ENCODE measurements at regions not wholly inside any gene's neighbourhood (a gene's known extent, or its start where the extent isn't known, plus 50 kb on each side); places are given as distances from the start of the nearest gene placed in this dataset.
"Not testable (repeated sequence)": the region's sequence is repeated elsewhere in the genome, so short reads cannot be mapped to it uniquely, and the experiment has no call there.

- no peak for FAIRE-seq
Observed at GRCh38 chr17:33950061-33950460, 305.0 kb upstream of the CCL2 start.

- FAIRE-seq: no peak
Observed at GRCh38 chr17:33952425-33952824, 302.7 kb upstream of the CCL2 start.

- FAIRE-seq: no peak
Observed at GRCh38 chr17:33954597-33954996, 300.5 kb upstream of the CCL2 start.

DNA sequence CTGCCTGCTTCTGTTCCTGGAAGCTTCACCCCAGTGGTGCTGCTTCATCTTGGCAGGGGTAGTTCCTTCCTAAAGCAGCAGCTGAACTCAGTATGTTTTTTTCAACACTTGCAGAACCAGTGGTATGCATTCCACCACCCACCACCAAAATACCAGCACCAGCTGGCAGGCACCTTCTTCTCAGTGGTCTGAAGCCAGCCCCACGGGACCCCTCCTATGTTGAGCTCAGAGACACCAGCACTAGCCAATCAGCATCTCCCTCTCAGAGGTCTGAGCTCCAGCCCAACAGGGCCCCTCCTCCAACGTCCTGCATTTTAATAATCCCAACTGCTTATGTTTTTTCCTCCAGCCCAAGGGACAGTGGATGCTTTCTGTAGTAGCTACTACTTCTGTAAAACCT lies 299.6 kb upstream of the CCL2 start:
- no peak for FAIRE-seq

DNA sequence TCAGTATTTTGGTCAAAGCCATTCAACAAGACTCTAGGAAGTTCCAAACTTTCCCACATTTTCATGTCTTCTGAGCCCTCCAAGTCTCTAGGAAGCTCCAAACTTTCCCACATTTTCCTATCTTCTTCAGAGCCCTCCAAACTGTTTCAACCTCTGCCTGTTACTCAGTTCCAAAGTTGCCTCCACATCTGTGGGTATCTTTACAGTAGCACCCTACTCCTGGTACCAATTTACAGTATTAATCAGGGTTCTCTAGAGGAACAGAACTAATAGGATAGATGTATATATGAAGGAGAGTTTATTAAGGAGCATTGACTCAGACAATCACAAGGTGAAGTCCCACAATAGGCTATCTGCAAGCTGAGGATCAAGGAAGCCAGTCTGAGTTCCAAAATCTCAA lies 296.0 kb upstream of the CCL2 start:
- FAIRE-seq: not testable (repeated sequence)

- FAIRE-seq: no peak
Observed at GRCh38 chr17:33962857-33963655, 292.0 kb upstream of the CCL2 start.

- FAIRE-seq: no peak
Observed at GRCh38 chr17:33964344-33964979, 290.6 kb upstream of the CCL2 start.

DNA sequence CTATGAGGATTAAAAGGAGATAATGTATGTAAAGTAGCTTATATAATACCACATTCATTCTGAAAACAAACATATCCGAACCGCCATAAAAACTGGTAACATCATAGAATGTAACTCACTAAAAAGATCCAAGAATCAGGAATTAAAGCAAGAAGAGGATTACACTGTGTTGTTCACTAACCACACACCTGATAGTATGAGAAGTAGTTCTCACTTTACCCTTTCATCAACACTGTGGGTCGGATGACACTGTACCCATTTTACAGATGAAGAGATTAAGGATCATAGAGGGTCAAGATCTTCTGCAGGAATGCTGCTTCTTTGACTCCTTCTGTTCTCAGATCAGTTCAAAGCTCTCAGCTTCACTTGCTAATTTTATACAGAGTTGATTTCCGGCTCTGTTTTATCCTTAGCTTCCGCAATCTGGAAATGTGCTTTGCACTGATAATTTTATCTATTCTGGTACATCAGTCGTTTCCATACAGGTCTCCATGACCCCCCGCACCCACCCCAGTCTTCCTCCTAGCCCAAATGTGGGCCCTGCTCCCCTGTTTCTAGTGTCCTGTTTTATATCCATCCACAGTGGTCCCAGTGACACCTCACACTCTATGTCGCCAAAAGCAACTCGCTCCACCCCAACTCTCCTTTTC lies 288.6 kb upstream of the CCL2 start:
- no peak for FAIRE-seq

DNA sequence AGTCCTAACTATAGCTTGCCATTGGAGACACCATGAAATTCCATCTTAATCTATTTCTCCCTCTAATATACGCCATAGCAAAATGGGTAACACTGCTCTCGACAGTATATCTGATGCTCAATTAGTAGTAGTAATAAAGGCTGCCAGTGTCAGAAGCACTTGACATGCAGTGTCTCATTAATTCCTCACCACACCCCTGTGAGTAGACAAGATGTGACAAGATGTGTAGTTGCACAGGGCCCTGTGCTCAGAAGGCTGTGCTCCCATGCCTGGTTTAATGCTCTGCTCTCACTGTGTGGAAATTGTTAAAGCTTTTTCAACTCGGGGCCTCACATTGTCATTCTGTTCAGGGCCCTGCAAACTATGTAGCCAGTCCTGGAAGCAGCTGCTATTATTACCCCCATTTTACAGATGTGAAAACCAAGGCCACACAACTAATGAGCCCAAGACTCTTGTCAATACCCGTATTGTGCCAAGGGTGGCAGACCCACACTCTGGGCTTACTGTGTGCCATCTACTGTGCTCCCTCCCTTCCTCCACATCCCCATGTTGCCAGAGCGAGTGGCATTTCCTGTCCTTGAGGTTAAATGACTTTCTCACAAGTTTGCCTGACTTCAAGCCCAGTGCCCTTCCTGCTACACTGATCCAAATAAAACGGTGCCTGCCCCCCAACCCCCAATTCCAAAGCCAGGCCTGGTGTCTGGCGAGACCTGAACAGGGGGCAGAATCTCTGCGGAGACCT lies 287.3 kb upstream of the CCL2 start:
- no peak for FAIRE-seq

DNA sequence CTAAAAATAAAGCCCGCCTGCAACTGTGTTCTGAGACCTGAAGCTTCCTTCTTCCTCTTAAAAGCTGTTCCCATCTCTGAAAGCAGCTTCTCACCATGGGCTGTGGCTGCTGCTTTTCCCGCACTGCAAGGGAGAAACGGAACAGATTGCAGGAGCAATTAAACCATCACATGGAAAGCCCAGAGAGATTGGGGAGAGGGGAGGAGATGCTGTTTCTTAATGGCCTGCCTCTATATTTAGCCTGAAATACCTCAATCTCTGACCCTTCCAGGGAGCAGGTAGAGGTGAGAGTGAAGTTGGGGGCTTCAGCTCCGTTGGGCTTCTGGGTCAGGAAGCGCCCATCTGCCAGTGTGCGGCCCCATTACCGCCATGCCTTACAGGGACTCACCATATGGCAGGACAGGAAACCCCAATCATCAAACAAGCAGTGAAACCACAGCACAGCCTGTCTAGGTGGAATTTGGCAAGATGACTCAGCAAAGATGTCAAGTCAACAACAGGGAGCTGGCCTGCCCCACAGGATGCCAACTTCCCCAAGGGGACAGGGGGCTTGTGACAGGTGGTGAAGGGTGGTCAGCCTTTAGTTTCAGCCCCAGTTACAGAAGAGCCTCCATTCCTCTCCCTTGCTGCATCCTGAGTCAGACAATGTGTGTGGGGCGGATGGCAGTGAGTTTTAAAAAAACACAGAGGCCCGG lies 286.6 kb upstream of the CCL2 start:
- FAIRE-seq: no peak

- no peak for FAIRE-seq
Observed at GRCh38 chr17:33970279-33970678, 284.8 kb upstream of the CCL2 start.

- FAIRE-seq: no peak
Observed at GRCh38 chr17:33972763-33973162, 282.3 kb upstream of the CCL2 start.

GRCh38 chr17:33973491-33973890 lies 281.6 kb upstream of the CCL2 start:
- FAIRE-seq: no peak

DNA sequence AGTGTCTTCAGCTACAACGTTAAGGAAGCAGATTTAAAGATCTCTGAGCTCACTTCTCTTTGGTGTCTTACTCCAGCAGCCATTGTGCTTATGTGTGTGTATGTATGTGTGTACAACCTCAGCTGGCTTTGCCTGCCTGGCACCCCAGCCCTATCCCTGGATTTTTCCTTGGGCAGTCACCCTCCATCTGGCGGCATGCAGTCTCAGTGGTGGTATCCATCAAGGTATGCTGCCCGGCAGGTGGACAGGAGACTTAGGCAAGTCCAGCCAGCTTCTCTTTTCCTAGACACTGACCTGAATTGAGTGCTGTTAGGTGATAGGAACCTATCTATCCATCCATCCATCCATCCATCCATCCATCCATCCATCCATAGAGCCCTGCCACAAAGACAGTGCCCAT lies 280.8 kb upstream of the CCL2 start:
- no peak for FAIRE-seq

- FAIRE-seq: no peak
Observed at GRCh38 chr17:33976831-33977230, 278.3 kb upstream of the CCL2 start.

GRCh38 chr17:33977729-33978514 lies 277.2 kb upstream of the CCL2 start:
- FAIRE-seq: no peak

DNA sequence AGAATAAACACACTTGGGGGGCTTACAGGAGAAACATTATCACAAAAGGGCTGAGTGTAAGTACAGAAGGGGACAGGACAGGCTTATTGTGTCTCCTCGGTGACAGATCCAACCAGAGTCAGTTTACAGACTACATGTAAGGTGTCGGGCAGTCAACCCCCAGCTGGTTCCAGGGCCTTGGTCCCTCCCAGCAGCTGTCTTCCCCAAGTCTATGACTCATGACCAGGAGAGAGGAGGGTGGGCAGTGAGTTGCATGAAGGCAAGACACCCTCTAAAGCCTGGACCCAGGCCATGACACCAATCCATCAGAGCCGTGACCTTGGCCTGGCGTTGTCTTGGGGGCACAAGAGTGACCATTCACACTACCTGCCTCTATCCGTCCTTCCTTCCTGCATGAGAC lies 276.2 kb upstream of the CCL2 start:
- no peak for FAIRE-seq

DNA sequence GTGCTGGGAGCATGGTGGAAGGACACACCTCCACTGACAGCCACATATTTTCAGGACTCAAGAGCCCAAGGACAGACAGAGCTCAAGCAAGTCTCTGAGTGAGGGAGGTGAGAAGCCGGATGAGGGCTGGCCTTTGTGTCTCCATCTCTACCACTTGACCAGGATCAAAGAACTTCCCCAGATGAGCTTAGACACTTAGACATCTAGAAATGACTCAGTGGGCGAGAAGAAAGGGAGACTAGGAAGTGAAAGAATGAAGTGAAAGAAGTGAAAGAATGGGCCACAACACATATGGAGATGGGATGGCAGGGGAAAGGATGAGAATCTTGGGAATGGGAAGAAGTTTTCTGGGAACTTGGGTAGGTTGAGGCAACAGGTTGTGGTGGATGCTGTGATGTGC lies 274.9 kb upstream of the CCL2 start:
- no peak for FAIRE-seq

- FAIRE-seq: no peak
Observed at GRCh38 chr17:33981711-33982601, 273.1 kb upstream of the CCL2 start.

GRCh38 chr17:33982909-33983308 lies 272.2 kb upstream of the CCL2 start:
- no peak for FAIRE-seq
